K562 (cell line): ENCODE measurements at regions not wholly inside any gene's neighbourhood (a gene's known extent, or its start where the extent isn't known, plus 50 kb on each side); places are given as distances from the start of the nearest gene placed in this dataset.

Experiments
- BRCA1 ChIP-seq, 2 experiments: fragments of 450-650 bp in 1 of 2; sonication (generic) in 1 of 2; formaldehyde crosslinking in 1 of 2; IDR thresholded peaks; 2 replicates each; pipeline versions ENCODE4 v1.5.0 to v1.6.1; 2017 to 2020; ENCODE audit warnings: mild to moderate bottlenecking in 1 of 2, missing genetic modification reagents in 1 of 2
- CREB1 ChIP-seq, 2 experiments: sonication (generic) in 1 of 2; formaldehyde crosslinking in 1 of 2; IDR thresholded peaks; 2 replicates each; pipeline versions ENCODE4 v1.6.1 to v1.8.0; 2012 to 2022; ENCODE audit warnings: inconsistent platforms in 1 of 2, mild to moderate bottlenecking in 1 of 2, missing genetic modification reagents in 1 of 2, moderate library complexity in 1 of 2
- CREM ChIP-seq: IDR thresholded peaks from 2 replicates; pipeline ENCODE4 v1.6.1; 2014; ENCODE audit warnings: antibody characterized with exemption, low read depth
- FOSL1 ChIP-seq: fragments of 200-800 bp; sonication (Bioruptor generic); conservative IDR thresholded peaks from 2 replicates; pipeline ENCODE4 v1.6.1; 2016; ENCODE audit warnings: missing genetic modification characterization, missing compliant biosample characterization
- FOXK2 ChIP-seq, 2 experiments: fragments of 450-650 bp; IDR thresholded peaks in 1 of 2; conservative IDR thresholded peaks in 1 of 2; 2 replicates each; pipeline ENCODE4 v1.6.1; 2016; ENCODE audit warnings: low read depth in 2 of 2, mild to moderate bottlenecking in 1 of 2
- GABPA ChIP-seq: fragments of 200-800 bp; sonication (Bioruptor generic); conservative IDR thresholded peaks from 2 replicates; pipeline ENCODE4 v1.6.1; 2016; ENCODE audit warnings: low read depth, missing genetic modification characterization, missing compliant biosample characterization
- MCM2 ChIP-seq: fragments of 450-650 bp; IDR thresholded peaks from 2 replicates; pipeline ENCODE4 v1.6.1; 2017; ENCODE audit warnings: low read depth, mild to moderate bottlenecking
- MXI1 ChIP-seq: IDR thresholded peaks from 2 replicates; pipeline ENCODE4 v1.6.1; 2011; ENCODE audit warnings: low read depth, mild to moderate bottlenecking, improper control_type of control experiment, low read length
- PRPF4 ChIP-seq: fragments of 200-400 bp; formaldehyde crosslinking; IDR thresholded peaks from one replicate; pipeline ENCODE4 v1.6.1; 2017; ENCODE audit warnings: low read length, low read depth, mild to moderate bottlenecking; ENCODE audit not compliant: insufficient read depth, poor library complexity, severe bottlenecking
- SIN3A ChIP-seq, 2 experiments: fragments of 150-350 bp in 1 of 2; IDR thresholded peaks; 2 replicates each; pipeline ENCODE4 v1.6.1; 2011 to 2016; ENCODE audit warnings: borderline replicate concordance in 2 of 2, low read depth in 2 of 2, low read length in 2 of 2, mild to moderate bottlenecking in 2 of 2, moderate library complexity in 2 of 2; ENCODE audit not compliant: control insufficient read depth in 1 of 2
- TEAD4 ChIP-seq, 2 experiments: sonication (generic) in 1 of 2; formaldehyde crosslinking in 1 of 2; IDR thresholded peaks; 2 replicates each; pipeline versions ENCODE4 v1.6.1 to v1.8.0; 2012 to 2022; ENCODE audit warnings: borderline replicate concordance in 1 of 2, inconsistent platforms in 1 of 2, low read length in 1 of 2, mild to moderate bottlenecking in 1 of 2, missing genetic modification reagents in 1 of 2
- ZNF444 ChIP-seq: fragments of 250-450 bp; sonication (Bioruptor Pico); IDR thresholded peaks from 2 replicates; pipeline ENCODE4 v1.4.0; 2020; ENCODE audit warnings: mild to moderate bottlenecking, moderate library complexity
- TF ChIP-seq, protein P1 (sequence below): sonication (generic); formaldehyde crosslinking; IDR thresholded peaks from 2 replicates; pipeline ENCODE4 v1.5.0; 2020; ENCODE audit warnings: missing genetic modification reagents
- TF ChIP-seq, protein P2 (sequence below), 2 experiments: fragments of 450-650 bp; formaldehyde crosslinking in 1 of 2; IDR thresholded peaks; 2 replicates each; pipeline versions ENCODE4 v1.4.0 to v1.6.1; 2014 to 2020; ENCODE audit warnings: mild to moderate bottlenecking in 2 of 2, borderline replicate concordance in 1 of 2, low read depth in 1 of 2

DNA sequence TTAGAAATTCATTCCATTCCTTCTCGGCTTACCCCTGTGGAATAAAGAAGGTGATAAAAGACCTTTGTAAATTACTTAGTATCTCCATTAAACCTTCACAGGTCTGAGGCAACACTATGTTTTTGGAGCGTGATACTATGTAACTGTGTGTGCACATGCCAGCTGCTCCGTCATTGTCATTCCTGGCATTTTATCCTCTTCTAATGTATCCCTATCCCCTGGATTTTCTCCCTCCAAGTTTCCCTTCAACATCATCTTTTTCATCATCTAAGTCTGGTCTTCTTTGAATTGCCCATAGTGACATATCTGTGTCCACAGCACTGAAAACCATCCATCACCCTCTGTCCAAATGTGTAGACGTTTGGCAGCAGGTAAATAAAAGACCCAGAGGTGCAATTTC lies 125.7 kb downstream of the TEX36 start:
- TF ChIP-seq CREM (no peak), MXI1 (no peak), BRCA1 (IDR thresholded peaks at IDR 0.05) (no peak), BRCA1 (CRISPR knock-in tag; IDR thresholded peaks at IDR 0.05) (no peak), ZNF444 (CRISPR knock-in tag) (no peak), FOSL1 (tag) (no peak), TEAD4 (IDR thresholded peaks at IDR 0.05; ENCODE audit: low read length) (no peak), TEAD4 (CRISPR knock-in tag; IDR thresholded peaks at IDR 0.05; ENCODE audit: borderline replicate concordance) (no peak), PRPF4 (no peak), CREB1 (IDR thresholded peaks at IDR 0.05) (no peak), CREB1 (CRISPR knock-in tag; IDR thresholded peaks at IDR 0.05) (no peak), GABPA (no peak), MCM2 (no peak), SIN3A (IDR thresholded peaks at IDR 0.05; ENCODE audit: borderline replicate concordance in 2 of 2, control insufficient read depth in 1 of 2, low read depth in 2 of 2, low read length in 2 of 2) (no peak), FOXK2 (conservative IDR thresholded peaks at IDR 0.05 in 1 of 2, IDR thresholded peaks at IDR 0.05 in 1 of 2; ENCODE audit: low read depth in 2 of 2) (no peak)
- TF ChIP-seq, protein P1, sequence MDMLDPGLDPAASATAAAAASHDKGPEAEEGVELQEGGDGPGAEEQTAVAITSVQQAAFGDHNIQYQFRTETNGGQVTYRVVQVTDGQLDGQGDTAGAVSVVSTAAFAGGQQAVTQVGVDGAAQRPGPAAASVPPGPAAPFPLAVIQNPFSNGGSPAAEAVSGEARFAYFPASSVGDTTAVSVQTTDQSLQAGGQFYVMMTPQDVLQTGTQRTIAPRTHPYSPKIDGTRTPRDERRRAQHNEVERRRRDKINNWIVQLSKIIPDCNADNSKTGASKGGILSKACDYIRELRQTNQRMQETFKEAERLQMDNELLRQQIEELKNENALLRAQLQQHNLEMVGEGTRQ (CRISPR knock-in tag) = no peak
- TF ChIP-seq, protein P2, sequence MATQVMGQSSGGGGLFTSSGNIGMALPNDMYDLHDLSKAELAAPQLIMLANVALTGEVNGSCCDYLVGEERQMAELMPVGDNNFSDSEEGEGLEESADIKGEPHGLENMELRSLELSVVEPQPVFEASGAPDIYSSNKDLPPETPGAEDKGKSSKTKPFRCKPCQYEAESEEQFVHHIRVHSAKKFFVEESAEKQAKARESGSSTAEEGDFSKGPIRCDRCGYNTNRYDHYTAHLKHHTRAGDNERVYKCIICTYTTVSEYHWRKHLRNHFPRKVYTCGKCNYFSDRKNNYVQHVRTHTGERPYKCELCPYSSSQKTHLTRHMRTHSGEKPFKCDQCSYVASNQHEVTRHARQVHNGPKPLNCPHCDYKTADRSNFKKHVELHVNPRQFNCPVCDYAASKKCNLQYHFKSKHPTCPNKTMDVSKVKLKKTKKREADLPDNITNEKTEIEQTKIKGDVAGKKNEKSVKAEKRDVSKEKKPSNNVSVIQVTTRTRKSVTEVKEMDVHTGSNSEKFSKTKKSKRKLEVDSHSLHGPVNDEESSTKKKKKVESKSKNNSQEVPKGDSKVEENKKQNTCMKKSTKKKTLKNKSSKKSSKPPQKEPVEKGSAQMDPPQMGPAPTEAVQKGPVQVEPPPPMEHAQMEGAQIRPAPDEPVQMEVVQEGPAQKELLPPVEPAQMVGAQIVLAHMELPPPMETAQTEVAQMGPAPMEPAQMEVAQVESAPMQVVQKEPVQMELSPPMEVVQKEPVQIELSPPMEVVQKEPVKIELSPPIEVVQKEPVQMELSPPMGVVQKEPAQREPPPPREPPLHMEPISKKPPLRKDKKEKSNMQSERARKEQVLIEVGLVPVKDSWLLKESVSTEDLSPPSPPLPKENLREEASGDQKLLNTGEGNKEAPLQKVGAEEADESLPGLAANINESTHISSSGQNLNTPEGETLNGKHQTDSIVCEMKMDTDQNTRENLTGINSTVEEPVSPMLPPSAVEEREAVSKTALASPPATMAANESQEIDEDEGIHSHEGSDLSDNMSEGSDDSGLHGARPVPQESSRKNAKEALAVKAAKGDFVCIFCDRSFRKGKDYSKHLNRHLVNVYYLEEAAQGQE (IDR thresholded peaks at IDR 0.05; ENCODE audit: borderline replicate concordance) = no peak
- TF ChIP-seq, protein P2 (CRISPR knock-in tag; IDR thresholded peaks at IDR 0.05; ENCODE audit: low read depth) = no peak
